K562 (cell line): ENCODE measurements at regions not wholly inside any gene's neighbourhood (a gene's known extent, or its start where the extent isn't known, plus 50 kb on each side); places are given as distances from the start of the nearest gene placed in this dataset.

Experiments used
- BRF1 ChIP-seq: IDR thresholded peaks from 3 replicates; pipeline ENCODE4 v1.6.1; 2011; ENCODE audit warnings: borderline replicate concordance, mild to moderate bottlenecking; ENCODE audit not compliant: insufficient read length; ENCODE audit errors: extremely low read depth
- CXXC5 ChIP-seq: fragments of 250-450 bp; sonication (Bioruptor Pico); IDR thresholded peaks from 2 replicates; pipeline ENCODE4 v1.8.0; 2022; ENCODE audit warnings: inconsistent platforms, mild to moderate bottlenecking, moderate library complexity
- ETS2 ChIP-seq: IDR thresholded peaks from 2 replicates; pipeline ENCODE4 v1.6.1; 2016; ENCODE audit warnings: borderline replicate concordance, missing genetic modification characterization, mild to moderate bottlenecking, moderate library complexity, missing compliant biosample characterization; ENCODE audit not compliant: poor library complexity, severe bottlenecking
- MECOM ChIP-seq: fragments of 250-450 bp; sonication (Bioruptor Pico); IDR thresholded peaks from 2 replicates; pipeline ENCODE4 v1.8.0; 2022; ENCODE audit warnings: inconsistent platforms
- ZNF507 ChIP-seq: conservative IDR thresholded peaks from 2 replicates; pipeline ENCODE4 v1.6.1; 2017; ENCODE audit warnings: missing genetic modification characterization, missing compliant biosample characterization
- ZNF695 ChIP-seq: fragments of 450-650 bp; formaldehyde crosslinking; IDR thresholded peaks from 2 replicates; pipeline ENCODE4 v1.4.0; 2020; ENCODE audit warnings: mild to moderate bottlenecking, moderate library complexity
- ZNF79 ChIP-seq: fragments of 250-450 bp; sonication (Bioruptor Pico); IDR thresholded peaks from 2 replicates; pipeline ENCODE4 v1.4.0; 2020; ENCODE audit warnings: low read depth, mild to moderate bottlenecking, moderate library complexity
- TF ChIP-seq, protein P1 (sequence below), 2 experiments: fragments of 450-650 bp; IDR thresholded peaks; 2 replicates each; pipeline ENCODE4 v1.6.1; 2016; ENCODE audit warnings: mild to moderate bottlenecking in 2 of 2, borderline replicate concordance in 1 of 2, low read depth in 1 of 2, moderate library complexity in 1 of 2
- TF ChIP-seq, protein P2 (sequence below): fragments of 250-450 bp; sonication (Bioruptor Pico); IDR thresholded peaks from 2 replicates; pipeline ENCODE4 v1.5.0; 2022; ENCODE audit warnings: mild to moderate bottlenecking

DNA sequence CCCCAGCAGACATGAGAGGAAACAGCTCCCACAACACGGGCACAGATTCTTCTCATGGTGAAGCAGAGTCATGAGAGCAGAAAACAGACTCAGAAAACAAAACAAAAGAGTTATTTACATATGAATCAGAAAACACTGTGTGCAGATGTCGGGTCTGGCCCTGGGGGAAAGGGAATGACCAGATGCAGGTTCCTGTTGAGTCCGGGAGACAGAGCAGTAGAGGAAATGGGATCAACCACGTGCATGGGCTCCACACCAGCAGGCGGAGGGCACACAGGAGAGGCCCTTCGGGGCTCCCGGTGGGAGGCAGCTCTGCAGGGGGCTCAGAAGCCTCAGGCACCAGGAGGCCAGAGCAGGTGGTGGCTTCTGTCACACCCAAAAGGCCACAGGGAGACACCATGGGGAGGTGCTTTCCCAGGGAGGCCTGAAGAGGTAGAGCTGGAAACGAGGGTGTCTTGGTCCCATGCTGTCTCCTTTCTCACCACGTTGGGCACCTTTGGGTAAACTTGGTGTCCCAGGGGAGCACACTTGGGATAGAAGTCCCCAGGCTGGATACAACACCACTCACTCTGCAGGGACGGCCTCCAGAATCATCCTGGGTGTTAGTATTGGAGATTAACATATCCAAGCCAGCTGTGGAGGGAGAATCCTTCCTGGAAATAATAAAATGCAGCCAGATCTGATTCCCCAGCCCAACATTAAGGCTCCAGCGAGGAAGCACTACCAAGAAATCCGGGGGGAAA is 764.7 kb downstream of the BRD1 start (continued):
- TF ChIP-seq, protein P1, sequence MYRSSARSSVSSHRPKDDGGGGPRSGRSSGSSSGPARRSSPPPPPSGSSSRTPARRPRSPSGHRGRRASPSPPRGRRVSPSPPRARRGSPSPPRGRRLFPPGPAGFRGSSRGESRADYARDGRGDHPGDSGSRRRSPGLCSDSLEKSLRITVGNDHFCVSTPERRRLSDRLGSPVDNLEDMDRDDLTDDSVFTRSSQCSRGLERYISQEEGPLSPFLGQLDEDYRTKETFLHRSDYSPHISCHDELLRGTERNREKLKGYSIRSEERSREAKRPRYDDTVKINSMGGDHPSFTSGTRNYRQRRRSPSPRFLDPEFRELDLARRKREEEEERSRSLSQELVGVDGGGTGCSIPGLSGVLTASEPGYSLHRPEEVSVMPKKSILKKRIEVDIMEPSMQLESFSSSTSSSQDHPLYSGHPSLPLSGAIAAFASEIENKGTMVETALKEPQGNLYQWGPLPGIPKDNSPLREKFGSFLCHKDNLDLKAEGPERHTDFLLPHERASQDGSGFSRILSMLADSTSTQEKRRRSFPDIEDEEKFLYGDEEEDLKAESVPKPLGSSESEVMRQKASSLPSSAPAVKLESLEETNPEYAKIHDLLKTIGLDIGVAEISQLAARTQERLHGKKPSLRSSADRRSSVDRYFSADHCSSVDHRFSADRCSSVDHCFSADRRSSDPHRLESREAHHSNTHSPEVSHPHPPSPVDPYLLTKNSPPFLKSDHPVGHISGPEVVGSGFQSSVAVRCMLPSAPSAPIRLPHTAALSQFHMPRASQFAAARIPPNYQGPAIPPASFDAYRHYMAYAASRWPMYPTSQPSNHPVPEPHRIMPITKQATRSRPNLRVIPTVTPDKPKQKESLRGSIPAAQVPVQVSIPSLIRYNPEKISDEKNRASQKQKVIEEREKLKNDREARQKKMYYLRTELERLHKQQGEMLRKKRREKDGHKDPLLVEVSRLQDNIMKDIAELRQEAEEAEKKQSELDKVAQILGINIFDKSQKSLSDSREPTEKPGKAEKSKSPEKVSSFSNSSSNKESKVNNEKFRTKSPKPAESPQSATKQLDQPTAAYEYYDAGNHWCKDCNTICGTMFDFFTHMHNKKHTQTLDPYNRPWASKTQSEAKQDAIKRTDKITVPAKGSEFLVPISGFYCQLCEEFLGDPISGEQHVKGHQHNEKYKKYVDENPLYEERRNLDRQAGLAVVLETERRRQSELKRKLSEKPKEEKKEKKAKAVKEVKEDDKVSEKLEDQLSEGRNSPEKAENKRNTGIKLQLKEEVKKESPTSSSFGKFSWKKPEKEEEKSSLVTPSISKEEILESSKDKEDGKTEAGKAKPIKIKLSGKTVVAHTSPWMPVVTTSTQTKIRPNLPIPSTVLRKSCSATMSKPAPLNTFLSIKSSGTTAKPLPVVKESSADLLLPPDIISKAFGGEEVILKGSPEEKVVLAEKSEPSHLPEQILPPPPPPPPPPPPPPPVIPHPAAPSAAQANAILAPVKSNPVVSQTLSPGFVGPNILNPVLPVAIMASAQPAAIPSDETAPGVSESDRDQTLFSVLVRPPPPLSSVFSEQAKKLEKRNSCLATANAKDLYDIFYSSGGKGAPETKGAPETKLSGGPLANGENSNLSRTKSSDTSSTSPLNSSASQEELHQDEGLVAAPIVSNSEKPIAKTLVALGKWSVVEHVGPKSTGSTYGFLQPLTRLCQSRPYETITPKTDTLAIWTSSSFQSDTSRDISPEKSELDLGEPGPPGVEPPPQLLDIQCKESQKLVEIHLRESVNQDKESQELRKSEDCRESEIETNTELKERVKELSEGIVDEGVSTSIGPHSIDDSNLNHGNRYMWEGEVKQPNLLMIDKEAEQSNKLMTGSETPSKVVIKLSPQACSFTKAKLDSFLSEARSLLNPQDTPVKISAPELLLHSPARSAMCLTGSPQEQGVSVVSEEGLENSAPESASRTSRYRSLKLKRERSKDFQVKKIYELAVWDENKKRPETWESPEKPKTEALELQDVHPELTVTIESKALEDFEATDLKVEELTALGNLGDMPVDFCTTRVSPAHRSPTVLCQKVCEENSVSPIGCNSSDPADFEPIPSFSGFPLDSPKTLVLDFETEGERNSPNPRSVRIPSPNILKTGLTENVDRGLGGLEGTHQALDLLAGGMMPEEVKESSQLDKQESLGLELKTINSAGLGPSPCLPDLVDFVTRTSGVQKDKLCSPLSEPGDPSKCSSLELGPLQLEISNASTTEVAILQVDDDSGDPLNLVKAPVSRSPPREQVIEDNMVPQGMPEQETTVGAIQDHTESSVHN (IDR thresholded peaks at IDR 0.05; ENCODE audit: borderline replicate concordance in 1 of 2, low read depth in 1 of 2): no peak
- TF ChIP-seq ETS2 (tag) (no peak), BRF1 (no peak), ZNF79 (CRISPR knock-in tag) (no peak), CXXC5 (CRISPR knock-in tag) (no peak), ZNF507 (tag) (no peak), MECOM (no peak), ZNF695 (CRISPR knock-in tag) (no peak)
- TF ChIP-seq, protein P2, sequence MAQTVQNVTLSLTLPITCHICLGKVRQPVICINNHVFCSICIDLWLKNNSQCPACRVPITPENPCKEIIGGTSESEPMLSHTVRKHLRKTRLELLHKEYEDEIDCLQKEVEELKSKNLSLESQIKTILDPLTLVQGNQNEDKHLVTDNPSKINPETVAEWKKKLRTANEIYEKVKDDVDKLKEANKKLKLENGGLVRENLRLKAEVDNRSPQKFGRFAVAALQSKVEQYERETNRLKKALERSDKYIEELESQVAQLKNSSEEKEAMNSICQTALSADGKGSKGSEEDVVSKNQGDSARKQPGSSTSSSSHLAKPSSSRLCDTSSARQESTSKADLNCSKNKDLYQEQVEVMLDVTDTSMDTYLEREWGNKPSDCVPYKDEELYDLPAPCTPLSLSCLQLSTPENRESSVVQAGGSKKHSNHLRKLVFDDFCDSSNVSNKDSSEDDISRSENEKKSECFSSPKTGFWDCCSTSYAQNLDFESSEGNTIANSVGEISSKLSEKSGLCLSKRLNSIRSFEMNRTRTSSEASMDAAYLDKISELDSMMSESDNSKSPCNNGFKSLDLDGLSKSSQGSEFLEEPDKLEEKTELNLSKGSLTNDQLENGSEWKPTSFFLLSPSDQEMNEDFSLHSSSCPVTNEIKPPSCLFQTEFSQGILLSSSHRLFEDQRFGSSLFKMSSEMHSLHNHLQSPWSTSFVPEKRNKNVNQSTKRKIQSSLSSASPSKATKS (CRISPR knock-in tag): no peak
